DMS53 treated with DMSO at 0.1 percent for 48 hours (cell line): ENCODE measurements at regions not wholly inside any gene's neighbourhood (a gene's known extent, or its start where the extent isn't known, plus 50 kb on each side); places are given as distances from the start of the nearest gene placed in this dataset.

ENCODE experiments used
- DNase-seq: peaks from one replicate; lab custom pipeline; 2025; ENCODE audit not compliant: unreplicated experiment; lab: John Stamatoyannopoulos, UW

DNA sequence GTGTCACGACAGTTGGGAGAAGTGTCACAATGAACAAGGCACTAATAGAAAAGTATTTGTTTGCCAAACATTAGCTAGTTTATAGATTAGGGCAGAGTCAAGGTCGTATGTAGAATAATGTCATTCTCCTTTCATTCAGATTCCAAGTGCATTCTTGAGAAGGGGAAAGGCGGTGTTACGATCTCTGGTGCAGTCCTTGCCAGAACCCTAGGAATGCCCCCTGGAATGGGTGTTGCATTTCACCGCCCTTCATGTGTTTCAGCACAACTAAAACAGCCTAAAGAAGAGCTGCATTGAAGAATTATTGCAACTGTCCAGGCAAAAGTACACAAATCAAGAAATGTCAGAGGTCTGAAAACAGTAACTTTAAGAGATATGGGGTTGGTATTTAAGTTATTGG is 721.0 kb upstream of the WWC1 start:
- DNase-seq = no peak

DNA sequence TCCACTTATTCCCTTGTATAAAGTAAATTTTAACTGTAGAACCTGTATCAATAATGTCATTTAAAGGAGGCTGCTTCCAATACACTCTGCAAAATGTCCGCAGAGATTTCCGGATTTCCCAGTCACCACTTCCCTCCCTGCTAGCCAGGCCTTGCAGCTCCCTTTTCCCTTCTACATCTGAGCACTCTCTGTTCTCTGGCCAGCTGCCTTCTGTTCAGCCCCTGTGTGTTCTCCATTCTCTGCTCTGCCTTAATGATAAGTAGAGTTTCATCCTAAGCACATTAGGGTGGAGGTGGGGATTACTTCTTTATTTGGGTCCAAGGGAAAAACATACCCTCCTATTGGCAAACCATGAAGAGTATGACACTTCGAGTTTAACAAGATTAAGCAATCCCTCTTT is 719.6 kb upstream of the WWC1 start:
- DNase-seq = no peak

DNA sequence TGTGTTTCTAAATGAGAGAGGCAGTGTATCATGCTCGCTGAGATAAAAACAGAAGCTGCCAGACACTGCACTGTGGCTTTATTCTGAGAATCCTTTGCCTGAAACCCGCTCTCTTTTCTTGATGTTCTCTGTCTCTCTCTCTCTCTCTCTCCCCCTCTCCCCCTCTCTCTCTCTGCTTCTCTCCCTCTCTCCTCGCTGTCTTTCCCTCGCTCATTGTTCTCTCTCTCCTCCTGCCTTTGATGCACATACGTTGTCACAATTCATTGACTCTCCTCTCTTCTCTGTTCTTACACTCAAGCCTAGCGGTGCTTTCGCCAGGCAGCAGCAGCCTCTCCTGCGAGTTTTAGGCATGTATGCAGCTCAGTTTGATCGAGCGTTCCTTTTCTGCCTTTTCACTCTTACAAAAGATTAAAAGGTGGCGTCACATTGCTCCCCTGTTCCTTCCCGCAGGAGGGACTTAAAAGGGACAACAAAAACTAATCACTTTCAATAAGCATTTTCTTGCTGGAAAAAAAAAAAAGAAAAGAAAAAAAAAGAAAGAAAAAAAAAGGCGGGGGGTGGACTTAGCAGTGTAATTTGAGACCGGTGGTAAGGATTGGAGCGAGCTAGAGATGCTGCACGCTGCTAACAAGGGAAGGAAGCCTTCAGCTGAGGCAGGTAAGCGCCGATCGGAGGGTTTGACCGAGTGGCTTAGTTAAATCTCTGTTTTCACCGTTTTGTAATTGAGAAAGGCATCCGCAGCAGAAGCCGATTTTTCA is 717.9 kb upstream of the WWC1 start:
- no peak for DNase-seq

- DNase-seq = no peak
Measured at GRCh38 chr5:167574464-167574863, 717.0 kb upstream of the WWC1 start.

DNA sequence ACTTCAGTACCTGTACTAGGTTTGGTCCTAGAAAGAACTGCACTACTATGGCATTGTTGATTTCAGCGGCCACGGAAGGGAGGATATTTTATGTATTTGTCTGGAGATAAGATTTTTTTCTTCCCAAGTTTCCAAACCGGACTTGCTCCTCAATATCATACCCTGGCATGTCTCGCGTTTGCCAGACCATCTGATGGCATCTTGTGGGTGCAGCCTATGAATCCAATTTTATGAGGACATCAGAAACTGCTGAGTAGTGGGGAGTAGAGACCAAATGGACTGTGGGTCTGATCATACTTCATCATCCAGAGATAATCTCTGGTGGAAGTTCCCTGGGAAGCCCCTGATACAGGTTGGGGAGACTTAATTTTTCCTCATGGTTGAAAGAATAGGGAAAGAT is 716.1 kb upstream of the WWC1 start:
- DNase-seq = no peak

- DNase-seq = no peak
Measured at GRCh38 chr5:167576126-167576525, 715.3 kb upstream of the WWC1 start.

- DNase-seq = no peak
Measured at GRCh38 chr5:167576897-167577296, 714.5 kb upstream of the WWC1 start.

- no peak for DNase-seq
Measured at GRCh38 chr5:167577616-167578015, 713.8 kb upstream of the WWC1 start.

DNA sequence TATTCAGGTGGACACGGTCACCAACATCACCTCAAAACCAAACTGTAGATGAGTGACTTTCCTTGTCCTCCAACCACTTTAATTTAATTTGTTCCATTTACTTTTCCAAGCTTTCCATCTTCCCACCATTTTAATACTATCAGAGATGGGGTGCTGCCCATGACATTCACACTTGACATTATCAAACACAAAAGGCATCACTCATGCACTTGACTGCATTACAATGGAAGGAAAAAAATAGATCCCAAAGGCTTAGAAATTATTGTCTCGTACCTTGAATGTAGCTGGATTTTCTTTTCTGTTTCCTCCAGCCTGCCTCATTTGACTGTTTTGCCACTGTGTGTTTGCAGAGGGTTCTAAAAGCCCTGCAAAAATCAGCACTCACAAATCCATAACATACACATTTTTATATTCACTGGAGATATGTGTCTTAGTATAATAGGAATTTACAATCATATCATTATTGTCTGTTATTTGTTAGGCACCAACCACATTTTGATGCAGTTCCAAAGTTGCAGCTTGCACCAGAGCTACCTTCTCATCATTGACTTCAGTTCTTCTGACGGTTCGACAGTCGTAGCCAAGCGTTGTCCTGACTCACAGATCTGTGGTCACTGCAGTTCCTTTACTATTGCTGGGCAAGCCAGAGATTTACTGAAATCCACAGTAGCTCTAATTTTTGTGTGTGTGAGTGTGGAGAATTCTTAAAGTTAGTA is 712.3 kb upstream of the WWC1 start:
- no peak for DNase-seq

DNA sequence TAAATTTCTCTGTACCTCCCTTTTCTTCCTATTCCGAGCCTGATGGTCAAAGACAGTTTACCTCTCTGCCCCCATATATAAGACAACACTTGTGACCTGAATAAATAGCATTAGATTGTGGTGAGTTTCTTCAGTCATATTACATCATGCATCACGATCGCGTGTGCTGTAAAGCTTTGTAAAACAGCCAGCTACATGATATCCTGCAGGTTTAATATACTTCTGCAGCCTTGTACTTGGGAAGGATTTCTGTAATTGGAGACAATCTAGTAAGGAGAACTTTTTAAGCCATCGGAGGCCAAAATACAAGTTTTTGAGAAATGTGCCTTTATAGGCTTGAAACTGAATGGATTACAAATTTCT is 711.8 kb upstream of the WWC1 start:
- no peak for DNase-seq

DNA sequence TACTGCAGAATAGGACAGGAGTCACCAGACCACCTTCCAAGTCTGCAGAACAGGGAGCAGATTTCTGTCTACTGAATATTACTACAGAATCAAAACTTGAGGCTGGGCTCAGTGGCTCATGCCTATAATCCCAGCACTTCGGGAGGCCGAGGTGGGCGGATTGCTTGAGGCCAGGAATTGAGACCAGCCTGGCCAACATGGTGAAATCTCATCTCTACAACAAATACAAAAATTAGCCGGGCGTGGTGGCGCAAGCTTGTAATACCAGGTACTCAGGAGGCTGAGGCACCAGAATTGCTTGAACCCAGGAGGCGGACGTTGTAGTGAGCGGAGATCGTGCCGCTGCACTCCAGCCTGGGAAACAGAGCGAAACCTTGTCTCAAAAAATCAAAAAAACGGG is 710.8 kb upstream of the WWC1 start:
- no peak for DNase-seq

- DNase-seq = no peak
Measured at GRCh38 chr5:167582283-167582682, 709.2 kb upstream of the WWC1 start.

DNA sequence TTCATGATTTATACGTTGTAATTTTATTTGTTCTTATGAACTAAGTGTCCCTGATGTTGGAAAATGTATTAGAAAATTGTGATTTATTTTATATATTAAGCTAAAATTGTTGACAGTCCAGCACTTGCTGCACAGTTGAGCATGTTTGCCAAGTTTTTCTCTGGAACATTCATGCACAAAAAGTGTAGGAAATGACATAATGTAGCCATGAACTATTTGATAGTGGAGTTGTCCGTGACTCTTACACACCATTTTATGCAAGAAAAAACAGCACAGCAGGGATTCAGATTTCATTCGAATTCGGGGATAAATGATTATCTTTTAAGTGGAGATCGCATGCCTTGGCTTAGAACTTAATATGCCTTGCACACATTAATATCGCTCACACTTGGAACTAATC is 708.6 kb upstream of the WWC1 start:
- no peak for DNase-seq

DNA sequence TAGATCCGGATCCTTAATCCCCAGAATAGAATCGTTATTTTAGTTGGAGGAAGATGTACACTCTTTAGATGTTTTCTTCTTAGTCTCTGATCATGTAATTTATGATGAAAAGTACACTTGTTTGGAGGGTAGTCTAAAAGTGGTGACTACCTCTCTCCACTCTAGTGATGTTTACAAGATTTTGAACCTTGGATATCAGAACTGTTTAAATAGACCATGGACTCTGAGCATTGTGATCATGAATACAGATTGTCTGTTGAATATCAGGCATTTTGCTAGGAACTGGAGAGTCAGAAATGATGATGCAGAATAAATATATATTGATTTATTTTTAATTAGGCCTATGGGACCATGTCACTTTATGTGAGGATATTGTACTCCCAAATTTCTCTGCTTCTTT is 706.3 kb upstream of the WWC1 start:
- DNase-seq = no peak

GRCh38 chr5:167587772-167588437 is 703.5 kb upstream of the WWC1 start:
- no peak for DNase-seq

- DNase-seq = no peak
Measured at GRCh38 chr5:167592114-167592513, 699.3 kb upstream of the WWC1 start.

DNA sequence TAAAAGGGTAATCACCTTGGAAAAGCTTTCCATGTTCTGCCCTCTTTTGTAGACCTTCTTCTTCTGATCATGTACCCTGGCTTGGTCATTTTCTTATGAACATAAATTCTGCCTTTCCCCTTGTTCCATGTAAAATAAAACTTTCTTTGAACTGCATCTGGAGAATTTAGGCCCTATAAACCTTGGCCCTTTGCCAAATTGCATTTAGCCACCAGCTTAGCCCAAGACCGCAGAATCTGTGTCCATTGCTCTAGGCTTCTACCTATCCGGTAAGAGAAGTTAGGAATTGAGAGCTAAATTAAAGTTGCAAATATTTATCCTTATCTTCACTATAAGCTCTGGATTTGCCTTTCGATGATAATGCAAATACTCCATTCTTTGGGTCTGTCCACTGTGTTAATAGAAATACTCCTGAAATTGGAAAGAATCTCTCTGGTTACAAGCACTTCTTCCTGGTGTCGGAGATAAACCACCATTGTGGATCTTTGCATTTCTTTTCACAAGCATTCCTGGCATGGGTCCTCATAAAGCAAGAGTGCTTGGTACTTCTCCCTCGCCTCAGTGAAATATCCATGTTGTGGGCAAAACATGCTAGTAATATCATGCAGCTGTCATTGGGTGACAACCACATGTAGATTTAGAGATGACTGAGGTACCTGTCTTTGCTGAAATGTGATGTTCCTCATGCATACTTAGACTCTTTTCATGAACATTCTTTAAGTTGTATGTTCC is 698.0 kb upstream of the WWC1 start:
- no peak for DNase-seq

- no peak for DNase-seq
Measured at GRCh38 chr5:167594061-167594435, 697.4 kb upstream of the WWC1 start.

GRCh38 chr5:167594750-167595149 is 696.7 kb upstream of the WWC1 start:
- DNase-seq = no peak

DNA sequence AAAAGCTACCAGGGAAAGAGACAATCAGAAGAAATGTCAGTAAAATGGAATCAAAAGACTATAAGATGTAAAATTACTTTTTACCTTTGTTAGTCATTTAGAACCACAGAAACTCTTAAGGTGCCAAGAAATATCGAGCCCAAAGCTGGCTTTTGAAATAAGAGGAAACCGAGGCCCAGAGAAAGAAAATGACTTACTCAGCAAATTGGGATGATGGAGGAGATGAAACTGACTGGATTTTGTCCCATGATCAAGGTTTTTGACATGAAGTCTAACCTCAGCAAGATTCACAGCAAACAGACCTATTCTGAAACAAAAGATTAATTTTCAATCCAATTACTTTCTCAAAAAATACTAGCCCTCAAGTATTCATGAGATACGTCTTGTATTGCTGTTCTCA is 696.2 kb upstream of the WWC1 start:
- DNase-seq = no peak

DNA sequence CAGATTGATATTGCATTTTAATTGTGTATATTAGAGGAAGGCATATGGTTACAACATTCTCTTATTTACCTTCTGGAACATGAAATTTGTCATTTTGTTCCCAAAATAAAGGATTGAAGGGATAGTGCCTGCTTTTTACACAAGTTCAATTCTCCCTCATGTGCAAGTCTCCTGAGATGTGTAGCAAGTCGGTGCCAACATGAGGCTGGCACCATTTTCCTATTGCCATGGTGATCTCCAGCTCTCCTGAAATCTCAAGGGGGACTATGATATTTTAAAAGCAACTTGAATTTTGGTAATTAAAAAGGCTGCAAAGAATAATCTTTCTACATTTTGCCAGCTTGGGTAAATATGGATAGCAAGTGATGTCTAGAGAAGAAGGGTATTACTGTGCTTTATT is 693.3 kb upstream of the WWC1 start:
- no peak for DNase-seq

DNA sequence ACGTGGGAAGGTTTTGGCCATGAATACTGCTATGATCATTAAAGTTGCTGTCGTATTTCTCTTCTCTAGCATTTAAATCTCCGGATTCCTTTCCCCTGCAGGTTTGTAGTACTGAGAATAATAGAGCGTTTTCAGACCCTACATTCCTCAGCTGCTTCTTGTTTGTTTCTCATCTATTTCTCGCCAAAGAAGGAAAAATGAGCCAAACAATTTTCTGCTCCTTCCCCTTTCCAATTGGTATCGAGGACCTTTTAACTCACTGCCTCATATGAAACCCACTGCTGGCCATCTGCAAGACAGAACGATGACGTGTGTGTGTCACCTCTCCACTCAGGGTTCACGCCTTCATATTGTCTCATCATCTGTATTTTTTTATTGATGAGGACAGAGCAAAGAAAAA is 689.4 kb upstream of the WWC1 start:
- DNase-seq = no peak
